ENCODE measurements at regions not wholly inside any gene's neighbourhood (a gene's known extent, or its start where the extent isn't known, plus 50 kb on each side); places are given as distances from the start of the nearest gene placed in this dataset.

- TF ChIP-seq POLR2AphosphoS5 (IDR thresholded peaks at IDR 0.05; ENCODE audit: borderline replicate concordance, low read depth, low read length): no peak
- no peak for TF ChIP-seq EZH2 (IDR thresholded peaks at IDR 0.05)
Measured at GRCh38 chr11:93906486-93906885, 56.1 kb upstream of the VSTM5 start.

Measured in SK-N-MC (cell line).